Tibial artery (tissue), 4 donors: ENCODE measurements at regions not wholly inside any gene's neighbourhood (a gene's known extent, or its start where the extent isn't known, plus 50 kb on each side); places are given as distances from the start of the nearest gene placed in this dataset.

Experiments
- DNase-seq, 2 donors: peaks; one replicate each; pipeline ENCODE4 v3.0.0-alpha.2; 2019
- H3K27ac ChIP-seq, 2 donors: fragments of 200-600 bp; sonication (generic) in 1 of 2; 1 replicate in 1 of 2; 2 replicates in 1 of 2; pipeline ENCODE4 v1.5.1; 2018 to 2019; ENCODE audit warnings: mild to moderate bottlenecking in 1 of 2
- H3K27me3 ChIP-seq, 2 donors: fragments of 200-600 bp; sonication (generic) in 1 of 2; one replicate each; pipeline versions ENCODE4 v1.5.1 to v1.6.0; 2016 to 2019
- H3K36me3 ChIP-seq, 3 donors: fragments of 200-600 bp; sonication (generic) in 2 of 3; one replicate each; pipeline ENCODE4 v1.5.1; 2016 to 2019; ENCODE audit warnings: mild to moderate bottlenecking in 2 of 3
- H3K4me1 ChIP-seq, 4 donors: fragments of 200-600 bp; sonication (generic) in 2 of 4; 1 replicate in 3 of 4; 2 replicates in 1 of 4; pipeline ENCODE4 v1.5.1; 2016 to 2019
- H3K4me3 ChIP-seq, 2 donors: fragments of 200-600 bp; sonication (generic) in 1 of 2; 1 replicate in 1 of 2; 2 replicates in 1 of 2; pipeline ENCODE4 v1.5.1; 2018 to 2019; ENCODE audit warnings: mild to moderate bottlenecking in 2 of 2
- H3K9me3 ChIP-seq, 3 donors: fragments of 200-600 bp; sonication (generic) in 1 of 3; one replicate each; pipeline ENCODE4 v1.5.1; 2016 to 2019
- CTCF ChIP-seq, 2 experiments: fragments of 200-600 bp in 1 of 2; fragments of 450-650 bp in 1 of 2; IDR thresholded peaks; one replicate each; pipeline ENCODE4 v1.5.1; 2017 to 2019; ENCODE audit warnings: antibody characterized with exemption in 2 of 2, mild to moderate bottlenecking in 1 of 2, moderate library complexity in 1 of 2
- intact Hi-C: fragments of 100-400 bp; cut with DNase I; formaldehyde crosslinking; loops from one replicate; pipeline ENCODE4 v1.15.0; 2023; ENCODE audit warnings: low total_unique reads

GRCh38 chr1:25107643-25108010 lies 124.7 kb downstream of the SYF2 start:
- Histone ChIP-seq H3K9me3 (peaks cover 2 to 10% (median 9%) of the 10 kb centered on the region in 3 donors), H3K4me3 (no peak overlapping the region), H3K36me3 (no peaks in the 10 kb centered on the region), H3K27ac (no peak overlapping the region), H3K4me1 (peaks cover 0 to 2% (median 0%) of the 10 kb centered on the region in 4 donors), H3K27me3 (peaks cover 0 to 46% of the 10 kb centered on the region in 2 donors)
- TF ChIP-seq CTCF (IDR thresholded peaks at IDR 0.05), result no peak
- DNase-seq, result no peak
- intact Hi-C loops, result loop anchor here (10.0 kb wide), 1 partner anchor 243 kb away; no protein-coding TSS in a partner anchor

DNA sequence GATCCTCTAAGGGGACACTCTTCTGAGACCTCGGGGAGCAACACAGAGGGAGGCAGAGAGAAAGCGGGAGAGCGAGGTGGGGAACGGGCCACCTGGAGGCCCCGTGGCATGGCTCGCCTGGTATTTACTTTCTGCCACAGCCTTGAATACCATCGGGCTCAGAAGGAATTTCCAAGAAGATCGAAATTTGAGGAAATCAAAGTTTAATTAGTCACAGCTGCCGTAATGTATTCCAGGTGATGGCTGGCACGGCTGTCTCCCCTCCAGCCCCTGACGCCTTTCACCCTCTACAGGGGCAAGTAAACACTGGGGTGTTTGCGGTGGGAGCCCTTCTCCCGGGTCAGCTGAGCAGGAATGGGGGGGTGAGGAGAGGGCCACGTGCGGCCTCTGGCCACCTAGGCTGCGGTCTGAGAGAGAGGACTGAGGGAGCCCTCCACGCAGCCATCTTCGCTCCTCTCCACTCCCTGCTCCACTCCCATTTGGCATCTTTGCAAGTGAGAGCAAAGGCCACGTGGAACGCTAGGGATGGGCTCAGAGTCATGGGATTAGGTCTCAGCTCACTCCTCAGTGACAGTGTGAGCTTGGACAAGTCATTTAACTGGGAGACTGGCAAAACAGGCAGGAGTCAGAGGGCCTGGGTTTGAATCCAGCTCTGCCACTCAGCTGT lies 125.2 kb downstream of the SYF2 start:
- no peak for DNase-seq
- no peak overlapping the region for H3K27ac ChIP-seq
- H3K4me3 ChIP-seq, result no peak overlapping the region
- intact Hi-C loops, result loop anchor here (10.0 kb wide), 1 partner anchor 242 kb away; no protein-coding TSS in a partner anchor
- no peaks in the 10 kb centered on the region for H3K4me1 ChIP-seq
- peaks cover 0 to 51% of the 10 kb centered on the region in 2 donors for H3K27me3 ChIP-seq
- H3K9me3 ChIP-seq, result peaks cover 2 to 10% (median 9%) of the 10 kb centered on the region in 3 donors
- H3K36me3 ChIP-seq, result no peaks in the 10 kb centered on the region
- TF ChIP-seq CTCF (IDR thresholded peaks at IDR 0.05), result no peak

GRCh38 chr1:25106352-25106751 lies 126.0 kb downstream of the SYF2 start:
- no peaks in the 10 kb centered on the region for H3K36me3 ChIP-seq
- no peak for TF ChIP-seq CTCF (IDR thresholded peaks at IDR 0.05)
- H3K27ac ChIP-seq, result no peak overlapping the region
- H3K4me1 ChIP-seq, result no peaks in the 10 kb centered on the region
- DNase-seq, result no peak
- intact Hi-C loops, result loop anchor here (10.0 kb wide), 1 partner anchor 242 kb away; no protein-coding TSS in a partner anchor
- H3K4me3 ChIP-seq, result no peak overlapping the region
- H3K9me3 ChIP-seq, result peaks cover 2 to 10% (median 9%) of the 10 kb centered on the region in 3 donors
- peaks cover 0 to 56% of the 10 kb centered on the region in 2 donors for H3K27me3 ChIP-seq

- Histone ChIP-seq H3K4me1 (no peaks in the 10 kb centered on the region), H3K4me3 (no peak overlapping the region), H3K27ac (no peak overlapping the region), H3K27me3 (peaks cover 0 to 56% of the 10 kb centered on the region in 2 donors), H3K9me3 (peaks cover 2 to 10% (median 9%) of the 10 kb centered on the region in 3 donors), H3K36me3 (no peaks in the 10 kb centered on the region)
- intact Hi-C loops, result loop anchor here (10.0 kb wide), 1 partner anchor 241 kb away; no protein-coding TSS in a partner anchor
- no peak for DNase-seq
- no peak for TF ChIP-seq CTCF (IDR thresholded peaks at IDR 0.05)
These were observed 126.5 kb downstream of the SYF2 start for GRCh38 chr1:25105836-25106235.

- H3K4me3 ChIP-seq, result no peak overlapping the region
- no peak for TF ChIP-seq CTCF (IDR thresholded peaks at IDR 0.05)
- H3K27ac ChIP-seq, result no peak overlapping the region
- H3K9me3 ChIP-seq, result peaks cover 2 to 10% (median 9%) of the 10 kb centered on the region in 3 donors
- no peaks in the 10 kb centered on the region for H3K36me3 ChIP-seq
- H3K27me3 ChIP-seq, result peaks cover 0 to 61% of the 10 kb centered on the region in 2 donors
- intact Hi-C loops, result loop anchor here (5.0 to 10.0 kb wide), 2 partner anchors 173 to 240 kb away; partner anchors contain the start of gene RUNX3
- DNase-seq, result no peak
- no peaks in the 10 kb centered on the region for H3K4me1 ChIP-seq
These were observed 127.3 kb downstream of the SYF2 start for GRCh38 chr1:25104932-25105561.
